Stimulated activated CD8-positive, alpha-beta memory T cell treated with anti-CD3 and anti-CD28 coated beads, Interleukin-12 subunit alpha, Interleukin-12 subunit beta, amount 100 ng/mL, for 4 hours (primary cell): ENCODE measurements at regions not wholly inside any gene's neighbourhood (a gene's known extent, or its start where the extent isn't known, plus 50 kb on each side); places are given as distances from the start of the nearest gene placed in this dataset.
"Not testable (repeated sequence)": the region's sequence is repeated elsewhere in the genome, so short reads cannot be mapped to it uniquely, and the experiment has no call there.

Source experiments
- DNase-seq: peaks from one replicate; pipeline ENCODE4 v3.0.0-alpha.2; 2020; ENCODE audit warnings: low read depth

GRCh38 chr6:15121443-15121842, 124.4 kb upstream of the JARID2 start:
- no peak for DNase-seq

GRCh38 chr6:15121977-15122550, 123.8 kb upstream of the JARID2 start:
- no peak for DNase-seq

GRCh38 chr6:15129887-15130286, 116.0 kb upstream of the JARID2 start:
- no peak for DNase-seq

GRCh38 chr6:15131234-15131633, 114.6 kb upstream of the JARID2 start:
- DNase-seq, result no peak

GRCh38 chr6:15131651-15132061, 114.2 kb upstream of the JARID2 start:
- no peak for DNase-seq

- no peak for DNase-seq
Measured at GRCh38 chr6:15132167-15132566, 113.7 kb upstream of the JARID2 start.

- no peak for DNase-seq
Measured at GRCh38 chr6:15132854-15133670, 112.8 kb upstream of the JARID2 start.

- DNase-seq, result no peak
Measured at GRCh38 chr6:15137086-15137485, 108.8 kb upstream of the JARID2 start.

GRCh38 chr6:15143086-15143485, 102.8 kb upstream of the JARID2 start:
- no peak for DNase-seq

GRCh38 chr6:15143540-15143939, 102.3 kb upstream of the JARID2 start:
- no peak for DNase-seq

GRCh38 chr6:15145821-15146220, 100.0 kb upstream of the JARID2 start:
- DNase-seq, result no peak

- DNase-seq, result no peak
Measured at GRCh38 chr6:15147827-15148226, 98.0 kb upstream of the JARID2 start.

- DNase-seq, result no peak
Measured at GRCh38 chr6:15148356-15148946, 97.4 kb upstream of the JARID2 start.

- DNase-seq, result no peak
Measured at GRCh38 chr6:15150207-15150606, 95.7 kb upstream of the JARID2 start.

GRCh38 chr6:15152700-15153099, 93.2 kb upstream of the JARID2 start:
- no peak for DNase-seq

- DNase-seq, result no peak
Measured at GRCh38 chr6:15153191-15153590, 92.7 kb upstream of the JARID2 start.

- no peak for DNase-seq
Measured at GRCh38 chr6:15157479-15157878, 88.4 kb upstream of the JARID2 start.

GRCh38 chr6:15158821-15159619, 86.8 kb upstream of the JARID2 start:
- no peak for DNase-seq

GRCh38 chr6:15160812-15161211, 85.1 kb upstream of the JARID2 start:
- DNase-seq, result no peak

GRCh38 chr6:15164855-15165254, 81.0 kb upstream of the JARID2 start:
- not testable (repeated sequence) for DNase-seq

- no peak for DNase-seq
Measured at GRCh38 chr6:15166121-15166520, 79.7 kb upstream of the JARID2 start.

- no peak for DNase-seq
Measured at GRCh38 chr6:15170126-15170525, 75.7 kb upstream of the JARID2 start.

GRCh38 chr6:15171026-15171425, 74.8 kb upstream of the JARID2 start:
- DNase-seq, result no peak
